Right atrium auricular region (tissue), 2 donors: ENCODE measurements at regions not wholly inside any gene's neighbourhood (a gene's known extent, or its start where the extent isn't known, plus 50 kb on each side); places are given as distances from the start of the nearest gene placed in this dataset.
A peak's percentile ranks its signal among the peaks of the same experiment; 100 is the strongest.

Experiments
- DNase-seq: peaks from one replicate; pipeline ENCODE4 v3.0.0-alpha.2; 2019; ENCODE audit warnings: low spot score
- H3K27ac ChIP-seq, 2 donors: fragments of 200-600 bp; sonication (generic); 1 replicate in 1 of 2; 2 replicates in 1 of 2; pipeline ENCODE4 v1.5.1; 2016 to 2019
- H3K27me3 ChIP-seq, 2 donors: fragments of 200-600 bp; sonication (generic); one replicate each; pipeline versions ENCODE4 v1.5.1 to v1.6.0; 2017 to 2019
- H3K36me3 ChIP-seq: fragments of 200-600 bp; sonication (generic); one replicate; pipeline ENCODE4 v1.5.1; 2016
- H3K4me1 ChIP-seq, 2 donors: fragments of 200-600 bp; sonication (generic); one replicate each; pipeline versions ENCODE4 v1.5.1 to v1.6.0; 2017 to 2019
- H3K4me3 ChIP-seq, 2 donors: fragments of 200-600 bp; sonication (generic); 1 replicate in 1 of 2; 2 replicates in 1 of 2; pipeline ENCODE4 v1.5.1; 2017 to 2019; ENCODE audit warnings: mild to moderate bottlenecking in 1 of 2, moderate library complexity in 1 of 2
- H3K9me3 ChIP-seq, 2 donors: fragments of 200-600 bp; sonication (generic); one replicate each; pipeline ENCODE4 v1.5.1; 2019
- CTCF ChIP-seq, 2 donors: fragments of 200-600 bp; sonication (generic); IDR thresholded peaks; one replicate each; pipeline ENCODE4 v1.5.1; 2019; ENCODE audit warnings: antibody characterized with exemption in 2 of 2

GRCh38 chr2:60659026-60659425, 97.0 kb upstream of the PAPOLG start:
- Histone ChIP-seq H3K4me3 (no peak overlapping the region), H3K27me3 (no peaks in the 10 kb centered on the region), H3K27ac (no peak overlapping the region), H3K4me1 (no peaks in the 10 kb centered on the region), H3K9me3 (peaks cover 5 to 6% of the 10 kb centered on the region in 2 donors), H3K36me3 (no peaks in the 10 kb centered on the region)
- no peak for DNase-seq
- no peak for TF ChIP-seq CTCF (IDR thresholded peaks at IDR 0.05)

- no peaks in the 10 kb centered on the region for H3K36me3 ChIP-seq
- no peak for TF ChIP-seq CTCF (IDR thresholded peaks at IDR 0.05)
- H3K4me3 ChIP-seq, result no peak overlapping the region
- peaks cover 5 to 6% of the 10 kb centered on the region in 2 donors for H3K9me3 ChIP-seq
- no peaks in the 10 kb centered on the region for H3K27me3 ChIP-seq
- no peaks in the 10 kb centered on the region for H3K4me1 ChIP-seq
- no peak overlapping the region for H3K27ac ChIP-seq
- no peak for DNase-seq
Observed at GRCh38 chr2:60661073-60661738, 94.9 kb upstream of the PAPOLG start.

GRCh38 chr2:60662781-60663180, 93.3 kb upstream of the PAPOLG start:
- Histone ChIP-seq H3K4me3 (no peak overlapping the region), H3K36me3 (no peaks in the 10 kb centered on the region), H3K27ac (no peak overlapping the region), H3K9me3 (peaks cover 5 to 6% of the 10 kb centered on the region in 2 donors), H3K27me3 (no peaks in the 10 kb centered on the region), H3K4me1 (no peaks in the 10 kb centered on the region)
- TF ChIP-seq CTCF (IDR thresholded peaks at IDR 0.05), result no peak
- no peak for DNase-seq

- Histone ChIP-seq H3K4me1 (peaks cover 0 to 3% of the 10 kb centered on the region in 2 donors), H3K27me3 (no peaks in the 10 kb centered on the region), H3K9me3 (no peaks in the 10 kb centered on the region), H3K27ac (no peak overlapping the region), H3K36me3 (no peaks in the 10 kb centered on the region), H3K4me3 (no peak overlapping the region)
- DNase-seq, result no peak
- TF ChIP-seq CTCF (IDR thresholded peaks at IDR 0.05), result no peak
Observed at GRCh38 chr2:60671966-60672365, 84.1 kb upstream of the PAPOLG start.

- H3K36me3 ChIP-seq, result no peaks in the 10 kb centered on the region
- peaks cover 0 to 5% of the 10 kb centered on the region in 2 donors for H3K4me1 ChIP-seq
- DNase-seq, result peak; percentile 85
- peak; percentile 84 to 92 for TF ChIP-seq CTCF (IDR thresholded peaks at IDR 0.05)
- H3K27me3 ChIP-seq, result no peaks in the 10 kb centered on the region
- H3K27ac ChIP-seq, result no peak overlapping the region
- no peak overlapping the region for H3K4me3 ChIP-seq
- H3K9me3 ChIP-seq, result no peaks in the 10 kb centered on the region
Observed at GRCh38 chr2:60674524-60675165, 81.4 kb upstream of the PAPOLG start.
